Kidney epithelial cell (primary cell): ENCODE measurements at regions not wholly inside any gene's neighbourhood (a gene's known extent, or its start where the extent isn't known, plus 50 kb on each side); places are given as distances from the start of the nearest gene placed in this dataset.

Experiments used
- DNase-seq: peaks from one replicate; pipeline ENCODE4 v3.0.0-alpha.2; 2010; ENCODE audit warnings: low read depth
- H3K27me3 ChIP-seq: 2 replicates; pipeline ENCODE4 v1.6.0; 2011; ENCODE audit warnings: low read length; ENCODE audit not compliant: control insufficient read depth, insufficient read depth
- H3K36me3 ChIP-seq: 2 replicates; pipeline ENCODE4 v1.5.1; 2011; ENCODE audit warnings: low read length; ENCODE audit not compliant: control insufficient read depth, insufficient read depth
- H3K4me3 ChIP-seq: 2 replicates; pipeline ENCODE4 v1.5.1; 2011; ENCODE audit warnings: low read depth, mild to moderate bottlenecking, control low read depth, low read length
- TF ChIP-seq, protein P1 (sequence below): IDR thresholded peaks from 2 replicates; pipeline ENCODE4 v1.5.1; 2011; ENCODE audit warnings: mild to moderate bottlenecking, moderate library complexity, low read length, control low read depth, inconsistent platforms; ENCODE audit not compliant: insufficient read depth, poor library complexity, severe bottlenecking

DNA sequence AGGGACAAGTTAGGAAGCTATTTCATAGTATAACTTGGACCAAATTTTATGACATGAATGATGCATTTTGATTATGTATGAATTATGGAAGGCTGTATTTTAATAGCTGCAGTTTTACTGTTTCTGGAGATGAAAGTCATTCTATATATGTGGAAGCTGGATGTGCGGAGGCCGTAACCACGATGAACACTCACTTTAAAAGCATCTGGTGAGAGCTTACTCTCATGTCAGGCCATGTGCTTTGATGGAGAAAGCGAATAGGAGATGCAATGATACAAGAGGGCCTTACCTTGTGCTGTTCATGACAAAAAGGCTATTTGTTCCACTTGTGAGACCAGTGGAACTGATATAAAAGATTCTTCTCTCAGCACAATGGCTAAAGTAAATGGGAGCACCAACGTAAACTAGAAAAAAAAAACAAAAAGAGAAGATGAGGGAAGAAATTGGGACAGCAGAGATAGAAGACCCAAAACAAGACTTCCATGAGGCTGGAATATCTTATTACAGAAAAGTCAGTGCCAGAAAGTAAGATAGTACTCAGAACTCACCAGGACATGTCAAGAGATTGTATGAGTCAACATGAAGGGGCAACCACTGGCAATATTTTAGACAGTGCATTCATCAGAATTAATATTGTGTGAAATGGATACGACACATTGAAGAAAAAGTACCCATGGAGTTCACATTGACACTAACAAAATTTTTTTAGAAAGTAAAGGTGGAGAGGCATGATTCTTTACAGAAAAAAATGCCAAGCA lies 63.3 kb upstream of the GAB1 start:
- Histone ChIP-seq H3K4me3 (no peak overlapping the region), H3K36me3 (no peaks in the 10 kb centered on the region)
- TF ChIP-seq, protein P1, sequence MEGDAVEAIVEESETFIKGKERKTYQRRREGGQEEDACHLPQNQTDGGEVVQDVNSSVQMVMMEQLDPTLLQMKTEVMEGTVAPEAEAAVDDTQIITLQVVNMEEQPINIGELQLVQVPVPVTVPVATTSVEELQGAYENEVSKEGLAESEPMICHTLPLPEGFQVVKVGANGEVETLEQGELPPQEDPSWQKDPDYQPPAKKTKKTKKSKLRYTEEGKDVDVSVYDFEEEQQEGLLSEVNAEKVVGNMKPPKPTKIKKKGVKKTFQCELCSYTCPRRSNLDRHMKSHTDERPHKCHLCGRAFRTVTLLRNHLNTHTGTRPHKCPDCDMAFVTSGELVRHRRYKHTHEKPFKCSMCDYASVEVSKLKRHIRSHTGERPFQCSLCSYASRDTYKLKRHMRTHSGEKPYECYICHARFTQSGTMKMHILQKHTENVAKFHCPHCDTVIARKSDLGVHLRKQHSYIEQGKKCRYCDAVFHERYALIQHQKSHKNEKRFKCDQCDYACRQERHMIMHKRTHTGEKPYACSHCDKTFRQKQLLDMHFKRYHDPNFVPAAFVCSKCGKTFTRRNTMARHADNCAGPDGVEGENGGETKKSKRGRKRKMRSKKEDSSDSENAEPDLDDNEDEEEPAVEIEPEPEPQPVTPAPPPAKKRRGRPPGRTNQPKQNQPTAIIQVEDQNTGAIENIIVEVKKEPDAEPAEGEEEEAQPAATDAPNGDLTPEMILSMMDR, result no peak

DNA sequence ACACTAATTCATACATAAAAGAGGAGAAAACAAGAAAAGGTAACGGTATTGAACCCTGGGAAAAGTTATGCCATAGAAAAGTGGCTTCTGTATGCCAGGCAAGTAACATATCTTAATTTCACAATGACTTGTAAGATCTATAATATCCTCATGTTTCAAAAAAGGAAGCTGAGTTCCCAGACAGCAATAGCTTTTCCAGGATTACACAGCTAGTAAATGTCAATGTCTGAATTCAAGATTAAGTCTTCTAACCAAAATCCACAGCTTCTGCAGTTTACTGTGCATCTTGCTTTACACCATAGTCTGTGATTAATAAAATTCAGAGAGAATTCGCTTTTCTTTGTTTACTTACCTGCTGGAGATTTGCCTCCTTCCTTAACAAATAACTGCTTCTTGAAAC lies 55.8 kb upstream of the GAB1 start:
- Histone ChIP-seq H3K36me3 (no peaks in the 10 kb centered on the region), H3K27me3 (no peaks in the 10 kb centered on the region), H3K4me3 (no peak overlapping the region)
- no peak for DNase-seq
- TF ChIP-seq, protein P1, result no peak

More for the DNA sequence above, 63.3 kb upstream of the GAB1 start:
- no peaks in the 10 kb centered on the region for H3K27me3 ChIP-seq
- DNase-seq, result no peak

DNA sequence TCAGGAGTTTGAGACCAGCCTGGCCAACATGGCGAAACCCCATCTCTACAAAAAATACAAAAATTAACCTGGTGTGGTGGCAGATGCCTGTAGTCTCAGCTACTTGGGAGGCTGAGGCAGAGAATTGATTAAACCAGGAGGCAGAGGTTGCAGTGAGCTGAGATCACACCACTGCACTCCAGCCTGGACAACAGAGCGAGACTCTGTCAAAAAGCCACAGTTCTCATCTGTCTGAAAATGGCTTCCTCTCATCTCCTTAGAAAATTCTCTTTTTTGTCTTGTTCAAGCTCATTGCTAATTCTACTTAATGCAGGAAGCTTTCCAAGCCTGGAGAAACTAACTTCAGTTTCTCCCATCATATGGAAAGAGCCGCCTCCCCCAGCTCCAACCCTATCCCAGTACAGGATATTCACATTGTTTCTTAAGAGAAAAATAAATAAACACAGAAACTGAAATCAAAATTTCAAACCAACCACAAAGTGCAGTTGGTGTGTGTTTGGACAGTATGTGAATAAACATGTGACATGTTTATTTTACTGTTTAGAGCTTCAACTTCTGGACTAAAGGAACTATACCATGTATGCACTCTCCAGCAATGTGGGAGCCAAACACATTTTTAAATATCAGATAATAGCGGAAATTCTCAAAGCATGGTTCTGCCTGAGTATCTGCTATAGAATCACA lies 55.0 kb upstream of the GAB1 start:
- no peak for DNase-seq
- TF ChIP-seq, protein P1, result no peak
- no peak overlapping the region for H3K4me3 ChIP-seq
- H3K27me3 ChIP-seq, result no peaks in the 10 kb centered on the region
- H3K36me3 ChIP-seq, result no peaks in the 10 kb centered on the region

DNA sequence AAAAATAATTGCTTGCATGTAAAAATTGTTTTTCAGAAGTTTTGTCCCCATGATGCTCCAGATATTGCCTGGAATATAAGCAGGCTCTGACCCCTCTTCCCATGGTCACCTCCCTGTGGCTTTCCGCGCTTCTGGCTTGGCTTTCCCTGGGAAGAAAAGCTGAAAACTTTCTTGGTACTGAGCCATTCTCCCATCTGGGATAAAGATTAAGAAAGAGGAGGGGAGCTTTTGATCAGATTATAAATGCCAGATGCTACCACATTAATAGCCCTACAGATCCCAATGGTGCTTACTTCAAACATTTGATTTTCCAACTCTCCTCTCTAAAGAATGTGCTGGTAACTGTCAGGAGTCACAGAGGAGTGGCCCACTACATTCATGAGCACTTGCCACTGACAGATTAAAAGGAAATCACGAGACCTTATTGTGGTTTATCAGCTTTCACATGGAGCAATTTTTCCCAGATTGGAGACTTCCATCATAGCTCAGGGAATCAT lies 54.4 kb upstream of the GAB1 start:
- no peak for DNase-seq
- H3K27me3 ChIP-seq, result no peaks in the 10 kb centered on the region
- TF ChIP-seq, protein P1, result no peak

DNA sequence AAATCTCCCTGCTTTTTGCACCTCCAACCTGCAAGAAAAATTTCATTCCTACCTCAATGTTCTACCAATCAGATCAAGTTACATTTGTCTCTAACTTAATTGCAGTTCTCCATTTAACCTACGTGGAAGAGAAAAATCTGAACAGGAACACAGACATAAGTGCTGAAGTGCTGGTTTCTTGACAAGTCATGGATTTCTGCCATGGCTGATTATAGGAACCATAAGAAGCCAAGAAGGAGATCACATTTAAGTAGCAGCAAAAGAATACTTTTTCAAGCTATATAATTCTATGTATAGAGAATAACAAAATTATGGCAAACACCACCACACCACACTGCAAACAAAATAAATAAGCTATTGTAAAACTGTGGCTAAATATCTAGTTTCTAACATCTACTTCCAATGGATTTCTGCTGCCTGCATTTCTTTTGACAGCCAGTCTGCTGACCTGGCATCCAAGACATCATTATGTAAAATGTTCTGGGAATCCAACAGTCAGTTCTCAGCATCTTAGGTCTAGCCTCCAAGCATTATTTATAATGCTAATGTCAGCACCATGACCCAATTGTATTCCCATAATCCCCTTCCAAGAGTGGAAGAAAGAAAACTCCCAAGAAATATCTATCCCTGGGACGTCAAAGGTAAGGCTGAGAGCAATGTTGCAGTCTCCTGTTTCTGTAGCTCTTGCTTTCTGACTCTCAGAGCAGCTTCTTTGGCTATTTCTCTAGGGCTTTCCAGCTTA lies 50.8 kb upstream of the GAB1 start:
- no peaks in the 10 kb centered on the region for H3K36me3 ChIP-seq
- TF ChIP-seq, protein P1, result no peak
- no peak for DNase-seq
- H3K4me3 ChIP-seq, result no peak overlapping the region
- H3K27me3 ChIP-seq, result no peaks in the 10 kb centered on the region

More for the DNA sequence above, 54.4 kb upstream of the GAB1 start:
- Histone ChIP-seq H3K4me3 (no peak overlapping the region), H3K36me3 (no peaks in the 10 kb centered on the region)
